HG03378 (cell line): ENCODE measurements at regions not wholly inside any gene's neighbourhood (a gene's known extent, or its start where the extent isn't known, plus 50 kb on each side); places are given as distances from the start of the nearest gene placed in this dataset.

Experiments used
- ATAC-seq: cut with Tn5 transposase; IDR thresholded peaks from one replicate; pipeline ENCODE4 v1.9.1; 2021; ENCODE audit warnings: mild to moderate bottlenecking, moderate library complexity; ENCODE audit not compliant: unreplicated experiment

DNA sequence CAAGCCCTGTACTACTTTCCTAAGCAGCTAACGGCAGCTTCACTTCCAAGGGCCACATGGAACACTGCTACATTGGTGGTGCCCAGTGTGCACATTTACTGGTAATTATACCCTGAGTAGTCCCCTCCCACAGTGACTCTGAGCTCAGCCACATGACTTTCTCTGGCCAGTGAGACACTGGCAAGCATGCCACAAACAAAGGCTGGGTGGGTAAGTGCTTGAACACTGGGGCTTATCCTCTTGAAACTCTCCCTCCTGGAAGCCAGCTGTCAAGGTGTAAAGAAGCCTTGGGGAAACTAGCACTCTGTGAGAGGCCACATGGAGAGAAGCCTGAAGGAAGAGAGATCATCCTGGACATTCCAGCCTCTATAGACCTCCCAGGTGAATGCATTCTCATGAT, 54.4 kb upstream of the DRD2 start:
- ATAC-seq = no peak

- no peak for ATAC-seq
Measured at GRCh38 chr11:113528982-113529381, 53.8 kb upstream of the DRD2 start.

GRCh38 chr11:113526521-113526920, 51.3 kb upstream of the DRD2 start:
- no peak for ATAC-seq
